ENCODE measurements at regions not wholly inside any gene's neighbourhood (a gene's known extent, or its start where the extent isn't known, plus 50 kb on each side); places are given as distances from the start of the nearest gene placed in this dataset.

DNA sequence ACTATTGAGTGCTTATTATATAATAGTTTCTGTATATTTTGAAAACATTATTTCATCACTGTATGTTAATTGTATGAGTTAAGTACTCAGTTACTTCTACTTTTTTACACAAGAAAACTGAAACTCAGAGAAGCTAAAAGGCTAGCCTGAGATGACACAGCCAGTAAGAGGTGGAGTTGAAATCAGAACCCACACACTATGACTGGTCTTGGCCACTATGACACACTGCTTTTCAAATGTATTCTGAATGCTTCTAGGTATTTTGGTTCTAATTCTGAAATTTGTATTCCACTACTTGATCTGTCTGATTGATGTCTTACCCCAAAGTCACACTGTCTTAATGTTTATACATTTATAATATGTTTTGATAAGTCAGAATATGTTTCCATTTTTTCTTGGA is 181.8 kb downstream of the ZDHHC21 start:
- TF ChIP-seq, protein P1, sequence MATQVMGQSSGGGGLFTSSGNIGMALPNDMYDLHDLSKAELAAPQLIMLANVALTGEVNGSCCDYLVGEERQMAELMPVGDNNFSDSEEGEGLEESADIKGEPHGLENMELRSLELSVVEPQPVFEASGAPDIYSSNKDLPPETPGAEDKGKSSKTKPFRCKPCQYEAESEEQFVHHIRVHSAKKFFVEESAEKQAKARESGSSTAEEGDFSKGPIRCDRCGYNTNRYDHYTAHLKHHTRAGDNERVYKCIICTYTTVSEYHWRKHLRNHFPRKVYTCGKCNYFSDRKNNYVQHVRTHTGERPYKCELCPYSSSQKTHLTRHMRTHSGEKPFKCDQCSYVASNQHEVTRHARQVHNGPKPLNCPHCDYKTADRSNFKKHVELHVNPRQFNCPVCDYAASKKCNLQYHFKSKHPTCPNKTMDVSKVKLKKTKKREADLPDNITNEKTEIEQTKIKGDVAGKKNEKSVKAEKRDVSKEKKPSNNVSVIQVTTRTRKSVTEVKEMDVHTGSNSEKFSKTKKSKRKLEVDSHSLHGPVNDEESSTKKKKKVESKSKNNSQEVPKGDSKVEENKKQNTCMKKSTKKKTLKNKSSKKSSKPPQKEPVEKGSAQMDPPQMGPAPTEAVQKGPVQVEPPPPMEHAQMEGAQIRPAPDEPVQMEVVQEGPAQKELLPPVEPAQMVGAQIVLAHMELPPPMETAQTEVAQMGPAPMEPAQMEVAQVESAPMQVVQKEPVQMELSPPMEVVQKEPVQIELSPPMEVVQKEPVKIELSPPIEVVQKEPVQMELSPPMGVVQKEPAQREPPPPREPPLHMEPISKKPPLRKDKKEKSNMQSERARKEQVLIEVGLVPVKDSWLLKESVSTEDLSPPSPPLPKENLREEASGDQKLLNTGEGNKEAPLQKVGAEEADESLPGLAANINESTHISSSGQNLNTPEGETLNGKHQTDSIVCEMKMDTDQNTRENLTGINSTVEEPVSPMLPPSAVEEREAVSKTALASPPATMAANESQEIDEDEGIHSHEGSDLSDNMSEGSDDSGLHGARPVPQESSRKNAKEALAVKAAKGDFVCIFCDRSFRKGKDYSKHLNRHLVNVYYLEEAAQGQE (IDR thresholded peaks at IDR 0.05; ENCODE audit: insufficient read depth in 1 of 2, low read depth in 2 of 2, low read length in 2 of 2), result no peak
- TF ChIP-seq POLR2AphosphoS5 (IDR thresholded peaks at IDR 0.05; ENCODE audit: low read depth, low read length), result no peak
- TF ChIP-seq SIN3A (IDR thresholded peaks at IDR 0.05; ENCODE audit: borderline replicate concordance, insufficient read depth, low read length), result no peak
- no peak for TF ChIP-seq TAF1 (IDR thresholded peaks at IDR 0.05; ENCODE audit: borderline replicate concordance, insufficient read depth, low read length)
